ENCODE measurements at regions not wholly inside any gene's neighbourhood (a gene's known extent, or its start where the extent isn't known, plus 50 kb on each side); places are given as distances from the start of the nearest gene placed in this dataset.

GRCh38 chr15:25525741-25526140, 86.9 kb upstream of the UBE3A start:
- TF ChIP-seq EZH2 (IDR thresholded peaks at IDR 0.05; ENCODE audit: low read length, unreplicated experiment) (no peak), CTCF (conservative IDR thresholded peaks at IDR 0.05; ENCODE audit: low read depth, low read length) (no peak), EZH2phosphoT487 (IDR thresholded peaks at IDR 0.05; ENCODE audit: borderline replicate concordance, low read length) (no peak)

All from PC-3 (cell line).